ENCODE measurements at regions not wholly inside any gene's neighbourhood (a gene's known extent, or its start where the extent isn't known, plus 50 kb on each side); places are given as distances from the start of the nearest gene placed in this dataset.

DNA sequence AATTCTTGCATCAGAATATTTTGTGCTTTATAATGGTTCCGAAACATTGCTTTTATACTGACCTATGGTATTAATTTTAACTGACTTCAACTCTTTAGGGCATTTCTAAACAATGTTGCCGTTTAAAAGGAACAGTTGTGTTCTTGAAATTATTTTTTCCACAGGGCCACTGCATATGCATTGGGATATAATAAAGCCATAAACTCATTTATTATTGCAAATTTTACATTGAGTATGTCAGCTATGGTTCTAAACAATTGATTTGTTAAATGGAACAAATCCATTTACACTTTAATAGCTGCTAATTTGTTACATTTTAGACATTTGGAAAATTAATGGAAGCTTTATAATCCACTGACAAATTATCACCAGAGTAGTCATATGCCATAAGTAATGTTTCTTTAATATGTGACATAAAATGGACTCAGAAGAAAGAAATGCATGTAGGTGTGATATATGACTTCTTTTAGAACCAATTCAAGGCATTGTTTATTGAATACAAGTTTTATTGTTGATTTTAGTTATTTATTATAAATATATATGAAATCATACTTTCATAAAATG, 553.3 kb downstream of the TLL1 start:
- Mint-ChIP-seq H3K4me3 (no peak overlapping the region), H3K27ac (no peak overlapping the region), H3K4me1 (no peaks in the 10 kb centered on the region), H3K36me3 (no peaks in the 10 kb centered on the region), H3K9me3 (no peaks in the 10 kb centered on the region), H3K27me3 (no peaks in the 10 kb centered on the region)
- no peak for ATAC-seq (ENCODE audit: low read depth)
- no peak for DNase-seq (ENCODE audit: low spot score in 2 of 2)

GRCh38 chr4:166432125-166432524, 559.1 kb downstream of the TLL1 start:
- H3K4me1 Mint-ChIP-seq, result no peaks in the 10 kb centered on the region

DNA sequence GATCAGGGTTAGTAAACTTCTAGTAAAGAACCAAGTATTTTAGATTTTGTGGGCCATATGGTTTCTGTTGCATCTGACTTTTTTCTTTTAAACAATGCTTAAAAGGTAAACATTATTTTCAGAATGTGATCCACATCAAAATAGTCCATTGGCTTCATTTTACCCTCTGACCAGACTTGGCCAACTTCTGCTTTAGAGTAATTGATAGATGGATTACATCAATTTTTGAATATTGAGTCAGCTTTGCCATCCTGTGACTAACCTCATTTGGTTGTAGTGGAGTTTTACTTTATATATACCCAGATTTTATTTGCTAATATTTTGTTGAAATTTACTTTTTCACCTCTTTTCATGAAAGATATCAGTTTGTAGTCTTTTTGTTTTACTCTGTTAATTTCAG, 559.8 kb downstream of the TLL1 start:
- peaks cover 2% of the 10 kb centered on the region for H3K9me3 Mint-ChIP-seq
- ATAC-seq (ENCODE audit: low read depth) (no peak), DNase-seq (ENCODE audit: low spot score in 2 of 2) (no peak)
- H3K4me3 Mint-ChIP-seq, result no peak overlapping the region
- H3K27ac Mint-ChIP-seq, result no peak overlapping the region
- H3K27me3 Mint-ChIP-seq, result no peaks in the 10 kb centered on the region
- H3K36me3 Mint-ChIP-seq, result no peaks in the 10 kb centered on the region
- no peaks in the 10 kb centered on the region for H3K4me1 Mint-ChIP-seq

More at GRCh38 chr4:166432125-166432524, 559.1 kb downstream of the TLL1 start:
- no peak overlapping the region for H3K27ac Mint-ChIP-seq
- H3K9me3 Mint-ChIP-seq, result peaks cover 2% of the 10 kb centered on the region
- no peaks in the 10 kb centered on the region for H3K27me3 Mint-ChIP-seq
- DNase-seq (ENCODE audit: low spot score in 2 of 2) (no peak), ATAC-seq (ENCODE audit: low read depth) (no peak)
- no peak overlapping the region for H3K4me3 Mint-ChIP-seq
- no peaks in the 10 kb centered on the region for H3K36me3 Mint-ChIP-seq

DNA sequence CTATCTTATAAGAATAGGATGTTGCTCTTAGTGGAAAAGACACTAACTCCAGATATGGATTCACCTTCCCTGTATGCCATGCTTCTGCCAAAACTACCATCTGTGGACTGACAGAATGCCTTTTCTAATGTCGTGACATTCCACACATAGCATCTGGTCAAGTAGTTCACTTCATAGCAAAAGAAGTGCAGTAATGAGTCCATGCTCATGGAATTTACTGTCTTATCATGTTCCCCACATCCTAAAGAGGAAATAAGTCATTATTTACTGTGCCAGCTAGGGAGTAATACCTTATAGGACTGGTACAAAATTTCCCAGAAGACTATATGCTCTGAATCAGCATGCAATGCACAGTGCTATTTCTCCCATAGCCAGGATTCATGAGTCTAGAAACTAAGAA, 562.4 kb downstream of the TLL1 start:
- Mint-ChIP-seq H3K4me1 (no peaks in the 10 kb centered on the region), H3K9me3 (peaks cover 2% of the 10 kb centered on the region), H3K27ac (no peak overlapping the region), H3K27me3 (no peaks in the 10 kb centered on the region), H3K36me3 (no peaks in the 10 kb centered on the region), H3K4me3 (no peak overlapping the region)
- no peak for DNase-seq (ENCODE audit: low spot score in 2 of 2)
- no peak for ATAC-seq (ENCODE audit: low read depth)

GRCh38 chr4:166458756-166459155, 585.7 kb downstream of the TLL1 start:
- no peaks in the 10 kb centered on the region for H3K9me3 Mint-ChIP-seq
- no peaks in the 10 kb centered on the region for H3K27me3 Mint-ChIP-seq
- no peak overlapping the region for H3K27ac Mint-ChIP-seq
- no peak overlapping the region for H3K4me3 Mint-ChIP-seq
- ATAC-seq (ENCODE audit: low read depth) (no peak), DNase-seq (ENCODE audit: low spot score in 2 of 2) (no peak)
- no peaks in the 10 kb centered on the region for H3K36me3 Mint-ChIP-seq
- no peaks in the 10 kb centered on the region for H3K4me1 Mint-ChIP-seq

DNA sequence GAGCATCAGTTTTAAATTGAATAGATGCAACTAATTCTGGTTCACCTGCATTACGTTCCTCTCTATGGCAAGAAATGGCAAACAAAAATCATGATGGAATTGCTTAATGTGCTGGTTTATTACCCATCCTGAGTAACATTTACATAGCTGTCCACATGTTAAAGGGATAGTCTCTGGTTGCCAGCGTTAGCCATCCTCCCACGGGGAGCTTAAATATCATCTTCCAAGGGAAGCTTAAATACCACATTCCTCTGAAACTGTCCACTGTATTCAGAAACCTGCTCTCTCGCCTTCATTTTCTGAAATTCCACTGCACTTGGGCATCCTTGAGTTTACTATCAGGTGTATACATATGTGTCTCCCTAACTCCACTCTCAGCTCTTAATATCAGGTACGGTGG, 586.6 kb downstream of the TLL1 start:
- H3K4me3 Mint-ChIP-seq, result no peak overlapping the region
- H3K36me3 Mint-ChIP-seq, result no peaks in the 10 kb centered on the region
- H3K9me3 Mint-ChIP-seq, result no peaks in the 10 kb centered on the region
- H3K4me1 Mint-ChIP-seq, result no peaks in the 10 kb centered on the region
- DNase-seq (ENCODE audit: low spot score in 2 of 2) (no peak), ATAC-seq (ENCODE audit: low read depth) (no peak)
- no peak overlapping the region for H3K27ac Mint-ChIP-seq
- H3K27me3 Mint-ChIP-seq, result no peaks in the 10 kb centered on the region

DNA sequence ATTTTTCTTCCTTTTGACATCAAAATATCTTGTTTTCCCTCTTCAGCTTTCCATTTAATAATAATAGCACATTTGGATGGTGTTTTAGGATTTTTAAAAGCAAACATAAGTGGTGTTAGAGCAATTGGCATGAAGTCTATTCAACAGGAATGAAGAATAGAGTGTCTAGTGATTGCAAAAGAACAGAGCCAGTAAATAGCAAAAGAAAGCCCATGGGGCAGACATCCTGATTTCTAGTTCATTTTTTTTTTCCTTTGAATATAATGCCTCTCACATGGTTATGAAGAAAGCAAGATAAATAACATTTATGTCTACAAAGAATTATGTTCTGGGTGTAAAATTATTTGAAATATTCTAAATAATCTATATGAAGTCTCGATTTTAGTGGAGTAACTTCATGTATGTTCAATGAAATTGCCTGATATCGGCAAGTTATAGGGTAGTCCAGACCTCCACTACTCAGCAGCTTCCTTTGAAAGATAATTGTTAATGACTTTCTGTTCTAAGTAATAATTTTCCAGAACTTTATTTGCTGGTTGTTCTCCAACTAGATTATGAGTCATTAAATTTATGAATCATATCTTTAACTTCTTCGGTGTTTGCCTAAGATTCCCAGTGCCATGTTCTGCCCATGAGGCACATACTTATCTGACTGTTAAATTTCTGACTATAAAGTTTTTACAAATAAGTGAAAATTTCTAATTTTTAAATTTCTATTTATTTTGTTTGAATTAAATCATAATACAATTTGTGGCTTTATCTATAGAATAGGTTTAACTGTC, 587.9 kb downstream of the TLL1 start:
- Mint-ChIP-seq H3K36me3 (no peaks in the 10 kb centered on the region), H3K9me3 (no peaks in the 10 kb centered on the region), H3K4me3 (no peak overlapping the region), H3K27ac (no peak overlapping the region), H3K27me3 (no peaks in the 10 kb centered on the region), H3K4me1 (no peaks in the 10 kb centered on the region)
- DNase-seq (ENCODE audit: low spot score in 2 of 2) (no peak), ATAC-seq (ENCODE audit: low read depth) (no peak)

GRCh38 chr4:166481055-166481454, 608.0 kb downstream of the TLL1 start:
- no peak for DNase-seq (ENCODE audit: low spot score in 2 of 2)
- H3K36me3 Mint-ChIP-seq, result no peaks in the 10 kb centered on the region
- no peaks in the 10 kb centered on the region for H3K4me1 Mint-ChIP-seq
- H3K27ac Mint-ChIP-seq, result no peak overlapping the region
- no peak for ATAC-seq (ENCODE audit: low read depth)
- no peak overlapping the region for H3K4me3 Mint-ChIP-seq
- H3K9me3 Mint-ChIP-seq, result peaks cover 5% of the 10 kb centered on the region
- no peaks in the 10 kb centered on the region for H3K27me3 Mint-ChIP-seq

DNA sequence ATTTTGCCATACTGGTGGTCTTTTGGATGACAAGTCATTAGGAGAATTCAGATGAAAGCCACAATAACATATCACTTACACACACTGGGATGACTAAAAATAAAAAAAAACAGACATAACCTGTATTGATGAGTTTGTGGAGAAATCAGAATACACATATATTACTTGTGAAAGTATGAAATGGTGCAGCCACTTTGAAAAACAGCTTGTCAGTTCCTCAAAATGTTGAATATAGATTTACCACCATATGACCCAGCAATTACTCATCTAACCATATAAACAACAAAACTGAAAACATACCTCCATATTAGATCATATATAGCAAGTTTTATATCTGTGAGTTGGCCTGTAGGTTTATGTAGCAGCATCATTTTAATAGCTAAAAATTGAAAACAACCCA, 608.7 kb downstream of the TLL1 start:
- no peak for DNase-seq (ENCODE audit: low spot score in 2 of 2)
- H3K4me1 Mint-ChIP-seq, result no peaks in the 10 kb centered on the region
- no peaks in the 10 kb centered on the region for H3K27me3 Mint-ChIP-seq
- H3K9me3 Mint-ChIP-seq, result peaks cover 5% of the 10 kb centered on the region
- H3K27ac Mint-ChIP-seq, result no peak overlapping the region
- H3K36me3 Mint-ChIP-seq, result no peaks in the 10 kb centered on the region
- ATAC-seq (ENCODE audit: low read depth), result no peak
- H3K4me3 Mint-ChIP-seq, result no peak overlapping the region

- Mint-ChIP-seq H3K36me3 (no peaks in the 10 kb centered on the region), H3K4me1 (no peaks in the 10 kb centered on the region), H3K27me3 (no peaks in the 10 kb centered on the region), H3K4me3 (no peak overlapping the region), H3K9me3 (peaks cover 1% of the 10 kb centered on the region), H3K27ac (no peak overlapping the region)
- no peak for ATAC-seq (ENCODE audit: low read depth)
- no peak for DNase-seq (ENCODE audit: low spot score in 2 of 2)
Observed at GRCh38 chr4:166482758-166483157, 609.7 kb downstream of the TLL1 start.

- DNase-seq (ENCODE audit: low spot score in 2 of 2) (no peak), ATAC-seq (ENCODE audit: low read depth) (no peak)
- peaks cover 3% of the 10 kb centered on the region for H3K9me3 Mint-ChIP-seq
Observed at GRCh38 chr4:166491635-166492034, 618.6 kb downstream of the TLL1 start.

DNA sequence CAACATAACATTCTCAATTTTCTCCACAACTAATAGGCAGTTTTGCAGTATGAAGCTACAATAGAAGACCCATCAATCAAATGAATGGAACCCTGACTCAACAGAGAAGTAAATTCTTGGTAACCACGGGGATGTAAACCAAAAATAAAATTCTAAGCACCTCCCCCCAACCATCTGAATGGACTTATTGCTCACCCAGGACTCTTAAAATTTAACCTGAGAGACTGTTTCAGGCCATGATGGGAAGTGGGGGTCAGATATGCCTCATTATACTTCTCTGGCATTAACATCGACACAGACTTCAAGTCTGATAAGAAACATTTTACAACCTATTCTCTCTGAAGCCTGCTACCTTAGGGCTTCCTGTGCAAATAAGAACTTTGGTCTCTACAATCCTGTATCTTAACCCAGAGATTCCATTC, 620.9 kb downstream of the TLL1 start:
- no peaks in the 10 kb centered on the region for H3K4me1 Mint-ChIP-seq
- H3K27me3 Mint-ChIP-seq, result no peaks in the 10 kb centered on the region
- ATAC-seq (ENCODE audit: low read depth) (no peak), DNase-seq (ENCODE audit: low spot score in 2 of 2) (no peak)
- H3K36me3 Mint-ChIP-seq, result no peaks in the 10 kb centered on the region
- no peak overlapping the region for H3K4me3 Mint-ChIP-seq
- peaks cover 3% of the 10 kb centered on the region for H3K9me3 Mint-ChIP-seq
- no peak overlapping the region for H3K27ac Mint-ChIP-seq

More at GRCh38 chr4:166491635-166492034, 618.6 kb downstream of the TLL1 start:
- Mint-ChIP-seq H3K27me3 (no peaks in the 10 kb centered on the region), H3K4me1 (no peaks in the 10 kb centered on the region), H3K27ac (no peak overlapping the region), H3K4me3 (no peak overlapping the region), H3K36me3 (no peaks in the 10 kb centered on the region)

GRCh38 chr4:166498546-166498945, 625.5 kb downstream of the TLL1 start:
- Mint-ChIP-seq H3K9me3 (peaks cover 9% of the 10 kb centered on the region), H3K4me3 (no peak overlapping the region), H3K27me3 (no peaks in the 10 kb centered on the region), H3K4me1 (no peaks in the 10 kb centered on the region), H3K27ac (no peak overlapping the region), H3K36me3 (no peaks in the 10 kb centered on the region)
- ATAC-seq (ENCODE audit: low read depth), result no peak
- no peak for DNase-seq (ENCODE audit: low spot score in 2 of 2)

DNA sequence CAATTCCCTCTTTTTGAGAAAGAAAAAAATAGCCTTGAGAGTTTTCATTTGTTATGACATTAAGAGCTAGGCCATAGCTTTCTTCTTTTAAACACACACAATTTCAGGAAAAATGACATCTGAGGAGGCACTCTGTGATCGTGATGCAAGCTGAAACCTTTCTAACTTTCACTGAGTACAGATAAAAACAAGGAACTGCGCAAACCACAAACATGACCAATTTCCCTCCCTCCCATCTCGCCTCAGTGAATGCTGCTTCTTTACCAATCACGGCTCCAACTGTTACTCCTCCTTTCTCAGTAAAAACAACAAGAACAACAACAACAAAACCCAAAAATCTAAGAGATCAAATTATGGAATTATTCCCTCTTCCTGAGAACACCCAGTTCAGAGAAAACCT, 626.8 kb downstream of the TLL1 start:
- Mint-ChIP-seq H3K4me3 (no peak overlapping the region), H3K27ac (no peak overlapping the region), H3K36me3 (no peaks in the 10 kb centered on the region), H3K27me3 (no peaks in the 10 kb centered on the region), H3K4me1 (no peaks in the 10 kb centered on the region), H3K9me3 (peaks cover 7% of the 10 kb centered on the region)
- ATAC-seq (ENCODE audit: low read depth) (no peak), DNase-seq (ENCODE audit: low spot score in 2 of 2) (no peak)

GRCh38 chr4:166501941-166502382, 628.9 kb downstream of the TLL1 start:
- Mint-ChIP-seq H3K9me3 (peaks cover 7% of the 10 kb centered on the region), H3K36me3 (no peaks in the 10 kb centered on the region), H3K27ac (no peak overlapping the region), H3K4me1 (no peaks in the 10 kb centered on the region), H3K27me3 (no peaks in the 10 kb centered on the region), H3K4me3 (no peak overlapping the region)
- ATAC-seq (ENCODE audit: low read depth) (no peak), DNase-seq (ENCODE audit: low spot score in 2 of 2) (no peak)
